ENCODE measurements at regions not wholly inside any gene's neighbourhood (a gene's known extent, or its start where the extent isn't known, plus 50 kb on each side); places are given as distances from the start of the nearest gene placed in this dataset.

- ATAC-seq (no peak), FAIRE-seq (no peak), DNase-seq (ENCODE audit: low read depth, low spot score) (no peak)
- no peaks in the 10 kb centered on the region for H3K4me1 ChIP-seq (ENCODE audit: control insufficient read depth, insufficient read depth, low read length)
- no TSS peak for BruUV-seq (replicated peaks)
- ChIA-PET POLR2A (no interaction called here), RAD21 (ENCODE audit: unreplicated experiment) (no interaction called here), CTCF (no interaction called here), SMC1A (ENCODE audit: uncharacterized antibody, unreplicated experiment) (no interaction called here)
- no peak overlapping the region for H3K9ac ChIP-seq (ENCODE audit: control insufficient read depth, insufficient read depth, low read length)
- H4K20me1 ChIP-seq (ENCODE audit: control insufficient read depth, insufficient read depth) = no peaks in the 10 kb centered on the region
- TF ChIP-seq NFXL1 (IDR thresholded peaks at IDR 0.05; ENCODE audit: borderline replicate concordance) (no peak), BMI1 (IDR thresholded peaks at IDR 0.05; ENCODE audit: borderline replicate concordance) (no peak), ZNF384 (IDR thresholded peaks at IDR 0.05; ENCODE audit: borderline replicate concordance, low read depth, low read length) (no peak), CEBPB (IDR thresholded peaks at IDR 0.05; ENCODE audit: borderline replicate concordance in 1 of 2, low read depth in 2 of 2, low read length in 2 of 2) (no peak)
- WGBS (ENCODE audit: insufficient coverage, insufficient replicate concordance, low lambda C conversion rate, missing lambda C conversion rate) = 36% methylated on average over 16 of the region's 17 CpGs
- intact Hi-C loops (cut with micrococcal nuclease; ENCODE audit: unreplicated experiment) = no loop called here
- H3K27me3 ChIP-seq (replicated peaks in 1 of 2; ENCODE audit: control insufficient read depth in 2 of 2, insufficient read depth in 2 of 2, low read length in 1 of 2) = no peaks in the 10 kb centered on the region
- no peak overlapping the region for H3K27ac ChIP-seq (ENCODE audit: control insufficient read depth, insufficient read depth)
- no peaks in the 10 kb centered on the region for H3K9me3 ChIP-seq (replicated peaks; ENCODE audit: control insufficient read depth, insufficient read depth, low read length)
- H3K4me3 ChIP-seq = no peak overlapping the region
- H3K79me2 ChIP-seq (ENCODE audit: control insufficient read depth, insufficient read depth, low read length) = no peaks in the 10 kb centered on the region
- H3K36me3 ChIP-seq (ENCODE audit: control insufficient read depth in 2 of 2, insufficient read depth in 2 of 2, low read length in 1 of 2) = no peaks in the 10 kb centered on the region
- no peak overlapping the region for H3K4me2 ChIP-seq (ENCODE audit: control insufficient read depth, insufficient read depth)
- H2AFZ ChIP-seq (ENCODE audit: control insufficient read depth, low read depth, low read length) = no peak overlapping the region
- in situ Hi-C loops (cut with MboI) = no loop called here
Observed at GRCh38 chrX:68989865-68990606, 161.2 kb downstream of the EFNB1 start.

DNA sequence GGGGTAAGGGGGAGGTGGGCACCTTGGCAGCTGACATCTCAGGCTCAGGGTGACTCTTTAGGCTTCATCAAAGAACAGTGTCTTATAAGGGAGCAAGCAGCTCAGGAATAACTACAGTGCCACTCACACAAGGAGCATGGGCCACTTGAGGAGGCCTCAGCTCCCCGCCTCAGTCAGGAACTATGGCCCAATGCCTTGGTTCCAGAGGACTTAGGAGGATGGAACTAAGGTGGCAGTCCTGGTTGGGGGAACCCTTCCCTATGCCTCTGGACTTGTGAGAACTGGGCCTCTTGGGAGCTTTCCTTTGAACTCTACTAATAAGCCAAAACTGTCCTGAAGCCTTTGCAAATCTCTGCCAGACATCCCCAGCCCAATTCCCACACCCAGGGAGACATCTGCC lies 160.6 kb downstream of the EFNB1 start:
- Histone ChIP-seq H3K9ac (ENCODE audit: control insufficient read depth, insufficient read depth, low read length) (no peak overlapping the region), H3K27me3 (replicated peaks in 1 of 2; ENCODE audit: control insufficient read depth in 2 of 2, insufficient read depth in 2 of 2, low read length in 1 of 2) (no peaks in the 10 kb centered on the region), H3K4me2 (ENCODE audit: control insufficient read depth, insufficient read depth) (no peak overlapping the region), H3K4me1 (ENCODE audit: control insufficient read depth, insufficient read depth, low read length) (no peaks in the 10 kb centered on the region), H3K27ac (ENCODE audit: control insufficient read depth, insufficient read depth) (no peak overlapping the region), H2AFZ (ENCODE audit: control insufficient read depth, low read depth, low read length) (no peak overlapping the region), H3K79me2 (ENCODE audit: control insufficient read depth, insufficient read depth, low read length) (no peaks in the 10 kb centered on the region), H3K36me3 (ENCODE audit: control insufficient read depth in 2 of 2, insufficient read depth in 2 of 2, low read length in 1 of 2) (no peaks in the 10 kb centered on the region), H3K9me3 (replicated peaks; ENCODE audit: control insufficient read depth, insufficient read depth, low read length) (no peaks in the 10 kb centered on the region), H4K20me1 (ENCODE audit: control insufficient read depth, insufficient read depth) (no peaks in the 10 kb centered on the region), H3K4me3 (no peak overlapping the region)
- FAIRE-seq (no peak), ATAC-seq (no peak), DNase-seq (ENCODE audit: low read depth, low spot score) (no peak)
- ChIA-PET POLR2A (no interaction called here), CTCF (no interaction called here), RAD21 (ENCODE audit: unreplicated experiment) (no interaction called here), SMC1A (ENCODE audit: uncharacterized antibody, unreplicated experiment) (no interaction called here)
- no TSS peak for BruUV-seq (replicated peaks)
- in situ Hi-C loops (cut with MboI) = no loop called here
- WGBS (ENCODE audit: insufficient coverage, insufficient replicate concordance, low lambda C conversion rate, missing lambda C conversion rate) = 38% methylated on average over 1 of the region's 1 CpG
- intact Hi-C loops (cut with micrococcal nuclease; ENCODE audit: unreplicated experiment) = no loop called here
- TF ChIP-seq, protein P1, sequence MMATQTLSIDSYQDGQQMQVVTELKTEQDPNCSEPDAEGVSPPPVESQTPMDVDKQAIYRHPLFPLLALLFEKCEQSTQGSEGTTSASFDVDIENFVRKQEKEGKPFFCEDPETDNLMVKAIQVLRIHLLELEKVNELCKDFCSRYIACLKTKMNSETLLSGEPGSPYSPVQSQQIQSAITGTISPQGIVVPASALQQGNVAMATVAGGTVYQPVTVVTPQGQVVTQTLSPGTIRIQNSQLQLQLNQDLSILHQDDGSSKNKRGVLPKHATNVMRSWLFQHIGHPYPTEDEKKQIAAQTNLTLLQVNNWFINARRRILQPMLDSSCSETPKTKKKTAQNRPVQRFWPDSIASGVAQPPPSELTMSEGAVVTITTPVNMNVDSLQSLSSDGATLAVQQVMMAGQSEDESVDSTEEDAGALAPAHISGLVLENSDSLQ (IDR thresholded peaks at IDR 0.05) = no peak
- TF ChIP-seq RELA (IDR thresholded peaks at IDR 0.05; ENCODE audit: borderline replicate concordance, partially characterized antibody) (no peak), ETV6 (conservative IDR thresholded peaks at IDR 0.05 in 1 of 2, IDR thresholded peaks at IDR 0.05 in 1 of 2; ENCODE audit: borderline replicate concordance in 1 of 2, low read depth in 1 of 2) (no peak), ZNF207 (IDR thresholded peaks at IDR 0.05; ENCODE audit: borderline replicate concordance) (no peak), RELB (IDR thresholded peaks at IDR 0.05; ENCODE audit: low read depth) (no peak), HDAC2 (IDR thresholded peaks at IDR 0.05) (no peak), CBFB (IDR thresholded peaks at IDR 0.05; ENCODE audit: low read depth) (no peak), LARP7 (IDR thresholded peaks at IDR 0.05) (no peak)

Measured in GM12878 (cell line).